ENCODE measurements at regions not wholly inside any gene's neighbourhood (a gene's known extent, or its start where the extent isn't known, plus 50 kb on each side); places are given as distances from the start of the nearest gene placed in this dataset.

GRCh38 chr1:4397196-4397595 is 257.2 kb upstream of the AJAP1 start:
- Histone ChIP-seq H3K9me3 (no peaks in the 10 kb centered on the region), H3K27ac (no peak overlapping the region), H3K36me3 (no peaks in the 10 kb centered on the region), H3K27me3 (no peaks in the 10 kb centered on the region), H3K4me1 (no peaks in the 10 kb centered on the region), H3K4me3 (no peak overlapping the region)
- TF ChIP-seq POLR2A (IDR thresholded peaks at IDR 0.05) = no peak
- no peak for TF ChIP-seq CTCF (IDR thresholded peaks at IDR 0.05)
- DNase-seq = no peak
- 46% methylated on average over 4 of the region's 4 CpGs for WGBS (ENCODE audit: insufficient coverage, low coverage, low lambda C conversion rate, missing lambda C conversion rate)
- intact Hi-C loops (cut with DNase I) = no loop called here
- ATAC-seq = no peak

- intact Hi-C loops (cut with DNase I) = no loop called here
- no peak for ATAC-seq
- Histone ChIP-seq H3K4me1 (no peaks in the 10 kb centered on the region), H3K4me3 (no peak overlapping the region), H3K36me3 (no peaks in the 10 kb centered on the region), H3K27ac (no peak overlapping the region), H3K27me3 (no peaks in the 10 kb centered on the region), H3K9me3 (no peaks in the 10 kb centered on the region)
- DNase-seq = no peak
- no peak for TF ChIP-seq CTCF (IDR thresholded peaks at IDR 0.05)
- no peak for TF ChIP-seq POLR2A (IDR thresholded peaks at IDR 0.05)
- WGBS (ENCODE audit: insufficient coverage, low coverage, low lambda C conversion rate, missing lambda C conversion rate) = 42% methylated on average over 1 of the region's 1 CpG
Measured at GRCh38 chr1:4402032-4402431, 252.4 kb upstream of the AJAP1 start.

- ATAC-seq (no peak), DNase-seq (no peak)
- intact Hi-C loops (cut with DNase I) = no loop called here
- TF ChIP-seq CTCF (IDR thresholded peaks at IDR 0.05) (no peak), POLR2A (IDR thresholded peaks at IDR 0.05) (no peak)
- Histone ChIP-seq H3K27me3 (no peaks in the 10 kb centered on the region), H3K36me3 (no peaks in the 10 kb centered on the region), H3K27ac (no peak overlapping the region), H3K9me3 (no peaks in the 10 kb centered on the region), H3K4me1 (no peaks in the 10 kb centered on the region), H3K4me3 (no peak overlapping the region)
- WGBS (ENCODE audit: insufficient coverage, low coverage, low lambda C conversion rate, missing lambda C conversion rate) = 74% methylated on average over 9 of the region's 12 CpGs
Measured at GRCh38 chr1:4404854-4405590, 249.4 kb upstream of the AJAP1 start.

GRCh38 chr1:4407851-4408250 is 246.6 kb upstream of the AJAP1 start:
- Histone ChIP-seq H3K4me1 (no peaks in the 10 kb centered on the region), H3K27ac (no peak overlapping the region), H3K9me3 (no peaks in the 10 kb centered on the region), H3K27me3 (no peaks in the 10 kb centered on the region), H3K4me3 (no peak overlapping the region), H3K36me3 (no peaks in the 10 kb centered on the region)
- ATAC-seq (no peak), DNase-seq (no peak)
- intact Hi-C loops (cut with DNase I) = no loop called here
- no peak for TF ChIP-seq POLR2A (IDR thresholded peaks at IDR 0.05)
- TF ChIP-seq CTCF (IDR thresholded peaks at IDR 0.05) = no peak
- 65% methylated on average over 5 of the region's 16 CpGs for WGBS (ENCODE audit: insufficient coverage, low coverage, low lambda C conversion rate, missing lambda C conversion rate)

All from right lobe of liver (tissue), 6 donors.